Neural cell (in vitro differentiated cells): ENCODE measurements at regions not wholly inside any gene's neighbourhood (a gene's known extent, or its start where the extent isn't known, plus 50 kb on each side); places are given as distances from the start of the nearest gene placed in this dataset.

Experiments
- H2AFZ ChIP-seq: fragments of 200-600, 300-800 bp; sonication (generic), shearing (Covaris generic); 2 replicates; pipeline ENCODE4 v1.6.0; 2014; ENCODE audit warnings: low read depth, mild to moderate bottlenecking, antibody characterized with exemption, low read length, moderate library complexity
- H3F3A ChIP-seq: fragments of 200-600 bp; shearing (Covaris generic); 2 replicates; pipeline ENCODE4 v1.6.1; 2016; ENCODE audit warnings: mild to moderate bottlenecking, moderate library complexity, mixed read lengths, antibody characterized with exemption, low read length; ENCODE audit not compliant: insufficient read depth, poor library complexity, severe bottlenecking
- H3K27ac ChIP-seq: fragments of 200-600, 300-800 bp; sonication (generic), shearing (Covaris generic); 2 replicates; pipeline ENCODE4 v1.5.1; 2014; ENCODE audit warnings: mild to moderate bottlenecking, low read length, moderate library complexity
- H3K27me3 ChIP-seq: fragments of 300-800, 200-600 bp; sonication (generic), shearing (Covaris generic); 2 replicates; pipeline ENCODE4 v1.6.0; 2014; ENCODE audit warnings: mild to moderate bottlenecking, low read depth, low read length, moderate library complexity; ENCODE audit not compliant: insufficient read depth
- H3K36me3 ChIP-seq: fragments of 300-800, 200-600 bp; sonication (generic), shearing (Covaris generic); 2 replicates; pipeline ENCODE4 v1.5.1; 2014; ENCODE audit warnings: mild to moderate bottlenecking, antibody characterized with exemption, low read length, moderate library complexity; ENCODE audit not compliant: insufficient read depth
- H3K4me2 ChIP-seq: fragments of 300-800, 200-600 bp; sonication (generic), shearing (Covaris generic); 2 replicates; pipeline ENCODE4 v1.6.0; 2014; ENCODE audit warnings: mild to moderate bottlenecking, low read length
- H3K4me3 ChIP-seq: fragments of 300-800, 200-600 bp; sonication (generic), shearing (Covaris generic); 2 replicates; pipeline ENCODE4 v1.5.1; 2014; ENCODE audit warnings: mild to moderate bottlenecking, low read length, moderate library complexity
- H3K79me2 ChIP-seq: fragments of 200-600 bp; shearing (Covaris generic); replicated peaks from 2 replicates; pipeline ENCODE4 v1.6.0; 2014; ENCODE audit warnings: mild to moderate bottlenecking, low read length, moderate library complexity; ENCODE audit not compliant: insufficient read depth
- H3K9ac ChIP-seq: fragments of 300-800, 200-600 bp; sonication (generic), shearing (Covaris generic); 2 replicates; pipeline ENCODE4 v1.6.1; 2016; ENCODE audit warnings: mild to moderate bottlenecking, low read length, mixed read lengths
- H3K9me2 ChIP-seq: fragments of 200-600 bp; shearing (Covaris generic); 2 replicates; pipeline ENCODE4 v1.6.1; 2016; ENCODE audit warnings: mild to moderate bottlenecking, low read length, mixed read lengths; ENCODE audit not compliant: insufficient read depth
- H3K9me3 ChIP-seq: fragments of 200-600, 300-800 bp; sonication (generic), shearing (Covaris generic); 2 replicates; pipeline ENCODE4 v1.6.1; 2016; ENCODE audit warnings: mild to moderate bottlenecking, mixed run types, low read length, moderate library complexity, mixed read lengths
- H4K20me1 ChIP-seq: fragments of 200-600 bp; shearing (Covaris generic); 2 replicates; pipeline ENCODE4 v1.6.1; 2016; ENCODE audit warnings: mild to moderate bottlenecking, mixed run types; ENCODE audit not compliant: insufficient read depth
- EP300 ChIP-seq: fragments of 450-650 bp; conservative IDR thresholded peaks from 2 replicates; pipeline ENCODE4 v1.6.1; 2014; ENCODE audit warnings: antibody characterized with exemption, mild to moderate bottlenecking, moderate library complexity; ENCODE audit not compliant: poor library complexity, severe bottlenecking
- EZH2 ChIP-seq: fragments of 200-600, 300-800 bp; shearing (Covaris generic), sonication (generic); IDR thresholded peaks from 2 replicates; pipeline ENCODE4 v1.6.1; 2014; ENCODE audit warnings: antibody characterized with exemption, low read length, borderline replicate concordance, mild to moderate bottlenecking; ENCODE audit not compliant: insufficient read depth, poor library complexity, severe bottlenecking
- MXI1 ChIP-seq: fragments of 450-650 bp; conservative IDR thresholded peaks from 2 replicates; pipeline ENCODE4 v1.6.1; 2014; ENCODE audit warnings: antibody characterized with exemption, mild to moderate bottlenecking; ENCODE audit not compliant: poor library complexity, severe bottlenecking
- POLR2AphosphoS5 ChIP-seq: IDR thresholded peaks from 2 replicates; pipeline ENCODE4 v1.6.1; 2012
- RAD21 ChIP-seq: fragments of 450-650 bp; conservative IDR thresholded peaks from 2 replicates; pipeline ENCODE4 v1.6.1; 2014; ENCODE audit warnings: antibody characterized with exemption, mild to moderate bottlenecking, moderate library complexity
- SMC3 ChIP-seq: fragments of 450-650 bp; conservative IDR thresholded peaks from 2 replicates; pipeline ENCODE4 v1.6.1; 2014; ENCODE audit warnings: antibody characterized with exemption, mild to moderate bottlenecking, moderate library complexity; ENCODE audit not compliant: poor library complexity
- TAF1 ChIP-seq: IDR thresholded peaks from 2 replicates; pipeline ENCODE4 v1.6.1; 2012; ENCODE audit warnings: low read depth
- TF ChIP-seq, protein P1 (sequence below): IDR thresholded peaks from 2 replicates; pipeline ENCODE4 v1.6.1; 2012; ENCODE audit warnings: borderline replicate concordance
- TF ChIP-seq, protein P2 (sequence below): fragments of 450-650 bp; IDR thresholded peaks from 2 replicates; pipeline ENCODE4 v1.5.1; 2014; ENCODE audit warnings: antibody characterized with exemption, mild to moderate bottlenecking, moderate library complexity; ENCODE audit not compliant: poor library complexity, severe bottlenecking

DNA sequence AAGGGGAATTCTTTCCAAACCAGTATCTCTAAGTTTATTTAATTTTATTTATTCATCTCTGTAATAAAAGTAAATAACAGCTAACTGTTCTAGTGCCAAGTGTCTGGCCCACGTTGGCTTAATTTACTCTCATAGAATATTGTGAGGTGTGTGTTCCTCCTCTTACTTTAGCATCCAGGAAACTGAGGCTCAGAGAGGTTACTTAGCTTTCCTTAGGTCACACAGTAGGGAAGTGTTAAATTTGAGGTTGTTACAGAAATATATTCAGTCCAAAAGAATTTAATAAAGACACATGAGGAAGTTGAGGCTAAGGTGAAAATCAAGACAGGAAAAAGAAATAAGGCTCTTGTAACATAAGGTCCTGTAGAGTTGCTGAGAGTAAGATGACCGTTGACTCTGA, 84.4 kb upstream of the MRPS22 start:
- Histone ChIP-seq H3K9me3 (no peaks in the 10 kb centered on the region), H3K27ac (no peak overlapping the region), H3K36me3 (no peaks in the 10 kb centered on the region), H3K9me2 (no peaks in the 10 kb centered on the region), H4K20me1 (no peaks in the 10 kb centered on the region), H3K4me3 (no peak overlapping the region), H3K4me2 (no peak overlapping the region), H3K9ac (no peak overlapping the region), H3F3A (no peaks in the 10 kb centered on the region), H3K27me3 (no peaks in the 10 kb centered on the region), H2AFZ (no peak overlapping the region), H3K79me2 (no peaks in the 10 kb centered on the region)
- TF ChIP-seq TAF1, result no peak
- no peak for TF ChIP-seq MXI1
- TF ChIP-seq EZH2, result no peak
- TF ChIP-seq, protein P1, sequence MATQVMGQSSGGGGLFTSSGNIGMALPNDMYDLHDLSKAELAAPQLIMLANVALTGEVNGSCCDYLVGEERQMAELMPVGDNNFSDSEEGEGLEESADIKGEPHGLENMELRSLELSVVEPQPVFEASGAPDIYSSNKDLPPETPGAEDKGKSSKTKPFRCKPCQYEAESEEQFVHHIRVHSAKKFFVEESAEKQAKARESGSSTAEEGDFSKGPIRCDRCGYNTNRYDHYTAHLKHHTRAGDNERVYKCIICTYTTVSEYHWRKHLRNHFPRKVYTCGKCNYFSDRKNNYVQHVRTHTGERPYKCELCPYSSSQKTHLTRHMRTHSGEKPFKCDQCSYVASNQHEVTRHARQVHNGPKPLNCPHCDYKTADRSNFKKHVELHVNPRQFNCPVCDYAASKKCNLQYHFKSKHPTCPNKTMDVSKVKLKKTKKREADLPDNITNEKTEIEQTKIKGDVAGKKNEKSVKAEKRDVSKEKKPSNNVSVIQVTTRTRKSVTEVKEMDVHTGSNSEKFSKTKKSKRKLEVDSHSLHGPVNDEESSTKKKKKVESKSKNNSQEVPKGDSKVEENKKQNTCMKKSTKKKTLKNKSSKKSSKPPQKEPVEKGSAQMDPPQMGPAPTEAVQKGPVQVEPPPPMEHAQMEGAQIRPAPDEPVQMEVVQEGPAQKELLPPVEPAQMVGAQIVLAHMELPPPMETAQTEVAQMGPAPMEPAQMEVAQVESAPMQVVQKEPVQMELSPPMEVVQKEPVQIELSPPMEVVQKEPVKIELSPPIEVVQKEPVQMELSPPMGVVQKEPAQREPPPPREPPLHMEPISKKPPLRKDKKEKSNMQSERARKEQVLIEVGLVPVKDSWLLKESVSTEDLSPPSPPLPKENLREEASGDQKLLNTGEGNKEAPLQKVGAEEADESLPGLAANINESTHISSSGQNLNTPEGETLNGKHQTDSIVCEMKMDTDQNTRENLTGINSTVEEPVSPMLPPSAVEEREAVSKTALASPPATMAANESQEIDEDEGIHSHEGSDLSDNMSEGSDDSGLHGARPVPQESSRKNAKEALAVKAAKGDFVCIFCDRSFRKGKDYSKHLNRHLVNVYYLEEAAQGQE, result no peak
- no peak for TF ChIP-seq SMC3
- no peak for TF ChIP-seq RAD21
- no peak for TF ChIP-seq POLR2AphosphoS5
- TF ChIP-seq EP300, result no peak

DNA sequence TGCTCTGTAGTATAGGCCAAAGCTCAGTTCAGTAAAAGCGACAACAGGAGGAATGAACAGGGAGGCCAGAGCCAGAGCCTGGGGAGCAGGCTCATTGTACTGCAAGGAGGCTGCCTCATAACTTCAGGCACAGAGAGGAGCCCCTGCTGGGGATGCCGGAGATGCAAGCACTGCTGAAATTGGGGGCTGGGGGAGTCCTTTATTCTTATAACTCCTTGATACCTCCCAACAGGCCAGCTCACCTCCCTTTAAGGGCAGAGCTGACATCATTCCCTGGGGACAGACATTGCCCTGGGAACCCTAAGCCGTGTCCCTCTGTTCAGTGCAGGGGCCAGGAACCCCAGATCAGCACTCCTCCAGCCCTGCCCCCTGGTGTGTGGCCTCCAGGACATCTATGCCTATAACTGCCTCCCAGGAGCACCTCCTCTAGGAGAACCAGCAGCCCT, 83.8 kb upstream of the MRPS22 start:
- no peaks in the 10 kb centered on the region for H3K27me3 ChIP-seq
- H3K79me2 ChIP-seq, result no peaks in the 10 kb centered on the region
- H3K9me2 ChIP-seq, result no peaks in the 10 kb centered on the region
- no peak overlapping the region for H2AFZ ChIP-seq
- H4K20me1 ChIP-seq, result no peaks in the 10 kb centered on the region
- no peaks in the 10 kb centered on the region for H3F3A ChIP-seq
- TF ChIP-seq RAD21 (no peak), POLR2AphosphoS5 (no peak), MXI1 (no peak), EP300 (no peak), SMC3 (no peak), EZH2 (no peak), TAF1 (no peak)
- TF ChIP-seq, protein P2, sequence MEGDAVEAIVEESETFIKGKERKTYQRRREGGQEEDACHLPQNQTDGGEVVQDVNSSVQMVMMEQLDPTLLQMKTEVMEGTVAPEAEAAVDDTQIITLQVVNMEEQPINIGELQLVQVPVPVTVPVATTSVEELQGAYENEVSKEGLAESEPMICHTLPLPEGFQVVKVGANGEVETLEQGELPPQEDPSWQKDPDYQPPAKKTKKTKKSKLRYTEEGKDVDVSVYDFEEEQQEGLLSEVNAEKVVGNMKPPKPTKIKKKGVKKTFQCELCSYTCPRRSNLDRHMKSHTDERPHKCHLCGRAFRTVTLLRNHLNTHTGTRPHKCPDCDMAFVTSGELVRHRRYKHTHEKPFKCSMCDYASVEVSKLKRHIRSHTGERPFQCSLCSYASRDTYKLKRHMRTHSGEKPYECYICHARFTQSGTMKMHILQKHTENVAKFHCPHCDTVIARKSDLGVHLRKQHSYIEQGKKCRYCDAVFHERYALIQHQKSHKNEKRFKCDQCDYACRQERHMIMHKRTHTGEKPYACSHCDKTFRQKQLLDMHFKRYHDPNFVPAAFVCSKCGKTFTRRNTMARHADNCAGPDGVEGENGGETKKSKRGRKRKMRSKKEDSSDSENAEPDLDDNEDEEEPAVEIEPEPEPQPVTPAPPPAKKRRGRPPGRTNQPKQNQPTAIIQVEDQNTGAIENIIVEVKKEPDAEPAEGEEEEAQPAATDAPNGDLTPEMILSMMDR, result no peak
- TF ChIP-seq, protein P1, result no peak
- H3K4me2 ChIP-seq, result no peak overlapping the region
- no peak overlapping the region for H3K9ac ChIP-seq
- no peak overlapping the region for H3K27ac ChIP-seq
- no peaks in the 10 kb centered on the region for H3K36me3 ChIP-seq
- H3K9me3 ChIP-seq, result no peaks in the 10 kb centered on the region
- no peak overlapping the region for H3K4me3 ChIP-seq
